GM12892 (cell line): ENCODE measurements at regions not wholly inside any gene's neighbourhood (a gene's known extent, or its start where the extent isn't known, plus 50 kb on each side); places are given as distances from the start of the nearest gene placed in this dataset.

Experiments used
- DNase-seq: peaks from one replicate; pipeline ENCODE4 v3.0.0; 2011; ENCODE audit not compliant: insufficient read length
- FAIRE-seq: peaks from 2 replicates; lab custom pipeline; 2011; peaks lifted over from hg19 to GRCh38; lab: Jason Lieb, UNC
- POLR2A ChIP-seq: IDR thresholded peaks from 2 replicates; pipeline ENCODE4 v1.6.1; 2011; ENCODE audit warnings: low read depth, low read length, control low read depth
- POLR2AphosphoS5 ChIP-seq: IDR thresholded peaks from 2 replicates; pipeline ENCODE4 v1.6.1; 2011; ENCODE audit warnings: low read depth, low read length, control low read depth
- TAF1 ChIP-seq: IDR thresholded peaks from 2 replicates; pipeline ENCODE4 v1.6.1; 2011; ENCODE audit warnings: low read depth, mild to moderate bottlenecking, control low read depth, low read length, borderline replicate concordance

GRCh38 chr5:147055850-147056566 lies 177.5 kb upstream of the PPP2R2B start:
- no peak for DNase-seq
- FAIRE-seq = no peak
- no peak for TF ChIP-seq POLR2A
- no peak for TF ChIP-seq POLR2AphosphoS5
- no peak for TF ChIP-seq TAF1

GRCh38 chr5:147057051-147057450 lies 177.8 kb upstream of the STK32A start:
- DNase-seq (no peak), FAIRE-seq (no peak)
- TF ChIP-seq POLR2AphosphoS5 (no peak), POLR2A (no peak), TAF1 (no peak)

GRCh38 chr5:147061431-147061830 lies 173.4 kb upstream of the STK32A start:
- DNase-seq (no peak), FAIRE-seq (no peak)
- TF ChIP-seq POLR2A (no peak), POLR2AphosphoS5 (no peak), TAF1 (no peak)

GRCh38 chr5:147062427-147062826 lies 172.4 kb upstream of the STK32A start:
- DNase-seq = no peak
- no peak for FAIRE-seq
- TF ChIP-seq TAF1 = no peak
- no peak for TF ChIP-seq POLR2AphosphoS5
- no peak for TF ChIP-seq POLR2A

- FAIRE-seq = no peak
- DNase-seq = no peak
- no peak for TF ChIP-seq TAF1
- TF ChIP-seq POLR2AphosphoS5 = no peak
- no peak for TF ChIP-seq POLR2A
Observed at GRCh38 chr5:147063943-147064342, 170.9 kb upstream of the STK32A start.

- FAIRE-seq (no peak), DNase-seq (no peak)
- no peak for TF ChIP-seq TAF1
- no peak for TF ChIP-seq POLR2A
- TF ChIP-seq POLR2AphosphoS5 = no peak
Observed at GRCh38 chr5:147065071-147065470, 169.8 kb upstream of the STK32A start.

- DNase-seq (no peak), FAIRE-seq (no peak)
- no peak for TF ChIP-seq POLR2A
- TF ChIP-seq TAF1 = no peak
- TF ChIP-seq POLR2AphosphoS5 = no peak
Observed at GRCh38 chr5:147068998-147069397, 165.8 kb upstream of the STK32A start.

- FAIRE-seq = no peak
- DNase-seq = no peak
- TF ChIP-seq POLR2AphosphoS5 (no peak), POLR2A (no peak), TAF1 (no peak)
Observed at GRCh38 chr5:147072622-147073021, 162.2 kb upstream of the STK32A start.

- no peak for FAIRE-seq
- no peak for TF ChIP-seq POLR2AphosphoS5
- TF ChIP-seq TAF1 = no peak
- TF ChIP-seq POLR2A = no peak
- no peak for DNase-seq
Observed at GRCh38 chr5:147073098-147073497, 161.7 kb upstream of the STK32A start.

- no peak for DNase-seq
- no peak for FAIRE-seq
- TF ChIP-seq TAF1 = no peak
- no peak for TF ChIP-seq POLR2AphosphoS5
- TF ChIP-seq POLR2A = no peak
Observed at GRCh38 chr5:147075187-147075586, 159.6 kb upstream of the STK32A start.

- TF ChIP-seq TAF1 (no peak), POLR2AphosphoS5 (no peak), POLR2A (no peak)
- DNase-seq (no peak), FAIRE-seq (no peak)
Observed at GRCh38 chr5:147080391-147080790, 154.4 kb upstream of the STK32A start.

- no peak for FAIRE-seq
- TF ChIP-seq POLR2AphosphoS5 = no peak
- no peak for TF ChIP-seq POLR2A
- TF ChIP-seq TAF1 = no peak
- no peak for DNase-seq
Observed at GRCh38 chr5:147081311-147081764, 153.5 kb upstream of the STK32A start.
